Stomach (tissue), 4 donors: ENCODE measurements at regions not wholly inside any gene's neighbourhood (a gene's known extent, or its start where the extent isn't known, plus 50 kb on each side); places are given as distances from the start of the nearest gene placed in this dataset.

ENCODE experiments used
- EP300 ChIP-seq: sonication (generic); formaldehyde crosslinking; IDR thresholded peaks from one replicate; pipeline ENCODE4 v1.6.1; 2017; ENCODE audit warnings: antibody characterized with exemption
- POLR2A ChIP-seq, 4 donors: fragments of 450-650 bp; IDR thresholded peaks; one replicate each; pipeline ENCODE4 v1.6.1; 2016; ENCODE audit warnings: antibody characterized with exemption in 4 of 4, control low read depth in 2 of 4, mild to moderate bottlenecking in 1 of 4, moderate library complexity in 1 of 4
- POLR2AphosphoS5 ChIP-seq, 3 donors: sonication (generic); formaldehyde crosslinking; IDR thresholded peaks; one replicate each; pipeline ENCODE4 v1.6.1; 2016; ENCODE audit warnings: antibody characterized with exemption in 3 of 3
- TF ChIP-seq, protein P1 (sequence below), 7 experiments: fragments of 450-650 bp in 4 of 7; fragments of 200-600 bp in 3 of 7; sonication (generic) in 3 of 7; IDR thresholded peaks; one replicate each; pipeline ENCODE4 v1.5.1; 2016 to 2019; ENCODE audit warnings: antibody characterized with exemption in 7 of 7, control low read depth in 2 of 7, mild to moderate bottlenecking in 1 of 7

DNA sequence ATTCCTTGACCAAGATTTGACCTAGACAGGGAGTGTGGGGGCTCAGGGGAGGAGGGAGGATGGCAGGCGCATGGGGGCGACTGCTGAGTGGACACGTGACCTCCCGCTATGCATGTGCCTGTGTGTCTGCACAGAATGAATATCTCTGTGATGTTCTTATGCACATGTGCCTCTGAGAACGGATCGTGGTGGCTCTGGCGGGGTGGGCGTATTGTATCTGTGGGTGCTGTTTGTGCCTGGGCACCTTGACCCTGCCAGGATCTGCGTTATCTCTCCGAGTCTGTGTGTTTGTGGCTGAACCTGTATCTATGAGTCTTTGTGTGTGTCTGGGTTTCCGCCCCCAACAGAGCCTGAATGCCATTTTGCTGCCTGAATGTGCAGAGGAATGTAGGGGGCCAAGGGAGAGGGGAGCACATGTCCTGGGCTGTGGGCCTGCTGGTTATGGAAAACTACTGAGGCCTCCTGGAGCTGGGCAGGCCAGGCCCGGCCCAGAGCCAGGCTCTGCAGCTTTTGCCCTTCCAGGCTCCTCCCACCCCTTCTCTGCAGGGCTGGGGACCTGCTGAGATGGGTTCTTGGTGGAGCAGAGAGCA, 102.5 kb downstream of the EBNA1BP2 start:
- TF ChIP-seq POLR2A (IDR thresholded peaks at IDR 0.05), result no peak
- TF ChIP-seq, protein P1, sequence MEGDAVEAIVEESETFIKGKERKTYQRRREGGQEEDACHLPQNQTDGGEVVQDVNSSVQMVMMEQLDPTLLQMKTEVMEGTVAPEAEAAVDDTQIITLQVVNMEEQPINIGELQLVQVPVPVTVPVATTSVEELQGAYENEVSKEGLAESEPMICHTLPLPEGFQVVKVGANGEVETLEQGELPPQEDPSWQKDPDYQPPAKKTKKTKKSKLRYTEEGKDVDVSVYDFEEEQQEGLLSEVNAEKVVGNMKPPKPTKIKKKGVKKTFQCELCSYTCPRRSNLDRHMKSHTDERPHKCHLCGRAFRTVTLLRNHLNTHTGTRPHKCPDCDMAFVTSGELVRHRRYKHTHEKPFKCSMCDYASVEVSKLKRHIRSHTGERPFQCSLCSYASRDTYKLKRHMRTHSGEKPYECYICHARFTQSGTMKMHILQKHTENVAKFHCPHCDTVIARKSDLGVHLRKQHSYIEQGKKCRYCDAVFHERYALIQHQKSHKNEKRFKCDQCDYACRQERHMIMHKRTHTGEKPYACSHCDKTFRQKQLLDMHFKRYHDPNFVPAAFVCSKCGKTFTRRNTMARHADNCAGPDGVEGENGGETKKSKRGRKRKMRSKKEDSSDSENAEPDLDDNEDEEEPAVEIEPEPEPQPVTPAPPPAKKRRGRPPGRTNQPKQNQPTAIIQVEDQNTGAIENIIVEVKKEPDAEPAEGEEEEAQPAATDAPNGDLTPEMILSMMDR (IDR thresholded peaks at IDR 0.05), result no peak
- no peak for TF ChIP-seq EP300
- TF ChIP-seq POLR2AphosphoS5 (IDR thresholded peaks at IDR 0.05), result no peak
